ENCODE measurements at regions not wholly inside any gene's neighbourhood (a gene's known extent, or its start where the extent isn't known, plus 50 kb on each side); places are given as distances from the start of the nearest gene placed in this dataset.
"Not testable (repeated sequence)": the region's sequence is repeated elsewhere in the genome, so short reads cannot be mapped to it uniquely, and the experiment has no call there.

GRCh38 chr7:46932306-46932675 lies 649.6 kb downstream of the TNS3 start:
- no peak for DNase-seq

GRCh38 chr7:46930366-46930765 lies 651.5 kb downstream of the TNS3 start:
- no peak for DNase-seq

GRCh38 chr7:46929359-46929758 lies 652.6 kb downstream of the TNS3 start:
- DNase-seq, result no peak

- no peak for DNase-seq
Observed at GRCh38 chr7:46928719-46929118, 653.2 kb downstream of the TNS3 start.

GRCh38 chr7:46927131-46927810 lies 654.6 kb downstream of the TNS3 start:
- no peak for DNase-seq

GRCh38 chr7:46916581-46916980 lies 665.3 kb downstream of the TNS3 start:
- DNase-seq, result no peak

GRCh38 chr7:46912692-46913091 lies 669.2 kb downstream of the TNS3 start:
- DNase-seq, result no peak

GRCh38 chr7:46909601-46910051 lies 672.3 kb downstream of the TNS3 start:
- no peak for DNase-seq

GRCh38 chr7:46908770-46909169 lies 673.1 kb downstream of the TNS3 start:
- no peak for DNase-seq

GRCh38 chr7:46904523-46904922 lies 677.4 kb downstream of the TNS3 start:
- not testable (repeated sequence) for DNase-seq

GRCh38 chr7:46902463-46902862 lies 679.4 kb downstream of the TNS3 start:
- DNase-seq, result no peak

- no peak for DNase-seq
Observed at GRCh38 chr7:46900312-46901263, 681.3 kb downstream of the TNS3 start.

GRCh38 chr7:46897381-46897780 lies 684.5 kb downstream of the TNS3 start:
- DNase-seq, result no peak

GRCh38 chr7:46886669-46887374 lies 695.1 kb downstream of the TNS3 start:
- DNase-seq, result no peak

- DNase-seq, result no peak
Observed at GRCh38 chr7:46885167-46885566, 696.7 kb downstream of the TNS3 start.

GRCh38 chr7:46881507-46882127 lies 700.3 kb downstream of the TNS3 start:
- DNase-seq, result no peak

- DNase-seq, result no peak
Observed at GRCh38 chr7:46880508-46881196, 701.3 kb downstream of the TNS3 start.

GRCh38 chr7:46879783-46880182 lies 702.1 kb downstream of the TNS3 start:
- DNase-seq, result no peak

- DNase-seq, result peak; percentile 17
Observed at GRCh38 chr7:46871516-46871915, 710.4 kb downstream of the TNS3 start.

- DNase-seq, result no peak
Observed at GRCh38 chr7:46864716-46865115, 717.2 kb downstream of the TNS3 start.

- peak; percentile 22 for DNase-seq
Observed at GRCh38 chr7:46859963-46860475, 721.9 kb downstream of the TNS3 start.

GRCh38 chr7:46855851-46856250 lies 726.1 kb downstream of the TNS3 start:
- DNase-seq, result no peak
